HEK293T (cell line): ENCODE measurements at regions not wholly inside any gene's neighbourhood (a gene's known extent, or its start where the extent isn't known, plus 50 kb on each side); places are given as distances from the start of the nearest gene placed in this dataset.

Experiments
- FOXM1 ChIP-seq: fragments of 450-650 bp; IDR thresholded peaks from 2 replicates; pipeline ENCODE4 v1.6.1; 2017; ENCODE audit warnings: mild to moderate bottlenecking, borderline replicate concordance
- SP1 ChIP-seq: fragments of 450-650 bp; IDR thresholded peaks from 2 replicates; pipeline ENCODE4 v1.6.1; 2017

GRCh38 chr13:109602356-109602755, 184.0 kb downstream of the IRS2 start:
- TF ChIP-seq FOXM1 (no peak), SP1 (no peak)
